ENCODE measurements at regions not wholly inside any gene's neighbourhood (a gene's known extent, or its start where the extent isn't known, plus 50 kb on each side); places are given as distances from the start of the nearest gene placed in this dataset.

- DNase-seq = no peak
- no CpG with 5 or more reads among the region's 11 CpGs for WGBS (ENCODE audit: extremely low coverage, insufficient coverage, insufficient read length)
- no peaks in the 10 kb centered on the region for H3K79me2 ChIP-seq (ENCODE audit: control insufficient read depth, insufficient read depth, low read length, poor library complexity)
- H2BK12ac ChIP-seq (ENCODE audit: low read length) = no peak overlapping the region
- H3K9me3 ChIP-seq (ENCODE audit: insufficient read depth, low read depth, low read length) = peaks cover 3% of the 10 kb centered on the region
- peaks cover 4 to 5% of the 10 kb centered on the region in 2 experiments for H3K4me1 ChIP-seq (ENCODE audit: control insufficient read depth in 1 of 2, insufficient read depth in 2 of 2, low read length in 2 of 2)
- no peak overlapping the region for H3K4ac ChIP-seq (ENCODE audit: low read depth, low read length)
- H3K27ac ChIP-seq (ENCODE audit: low read depth, low read length) = no peak overlapping the region
- no peak overlapping the region for H2AK5ac ChIP-seq (ENCODE audit: low read length)
- no peak overlapping the region for H2AFZ ChIP-seq (ENCODE audit: insufficient read depth, low read length, poor library complexity)
- no peak overlapping the region for H4K12ac ChIP-seq (ENCODE audit: low read depth, low read length)
- H3K4me3 ChIP-seq (ENCODE audit: low read depth, low read length) = no peak overlapping the region
- H3K18ac ChIP-seq (ENCODE audit: low read length) = no peak overlapping the region
- no peak overlapping the region for H2BK120ac ChIP-seq (ENCODE audit: insufficient read depth, low read length, poor library complexity)
- no peak overlapping the region for H3K23ac ChIP-seq (ENCODE audit: low read length)
- no peaks in the 10 kb centered on the region for H3K36me3 ChIP-seq (ENCODE audit: control insufficient read depth in 1 of 2, insufficient read depth in 2 of 2, low read length in 2 of 2)
- no peak overlapping the region for H2BK5ac ChIP-seq (ENCODE audit: low read depth, low read length, poor library complexity)
- H3K79me1 ChIP-seq (ENCODE audit: low read length) = no peaks in the 10 kb centered on the region
- peak overlapping the region; percentile 16 for H4K91ac ChIP-seq (ENCODE audit: low read depth, low read length)
- no peak overlapping the region for H3K4me2 ChIP-seq (ENCODE audit: low read length)
- H3K27me3 ChIP-seq (ENCODE audit: insufficient read depth, low read length) = no peaks in the 10 kb centered on the region
- no peak overlapping the region for H4K8ac ChIP-seq (ENCODE audit: low read depth, low read length)
- H3K9ac ChIP-seq (ENCODE audit: low read length) = no peak overlapping the region
- H3K14ac ChIP-seq (ENCODE audit: low read length) = no peak overlapping the region
Measured at GRCh38 chr2:8133363-8133762, 548.5 kb upstream of the ID2 start.

GRCh38 chr2:8133913-8134472 lies 547.9 kb upstream of the ID2 start:
- H4K91ac ChIP-seq (ENCODE audit: low read depth, low read length) = no peak overlapping the region
- no peak overlapping the region for H4K8ac ChIP-seq (ENCODE audit: low read depth, low read length)
- H3K79me1 ChIP-seq (ENCODE audit: low read length) = no peaks in the 10 kb centered on the region
- no peaks in the 10 kb centered on the region for H3K27me3 ChIP-seq (ENCODE audit: insufficient read depth, low read length)
- no peak overlapping the region for H3K27ac ChIP-seq (ENCODE audit: low read depth, low read length)
- H3K4me2 ChIP-seq (ENCODE audit: low read length) = no peak overlapping the region
- no peak overlapping the region for H3K4me3 ChIP-seq (ENCODE audit: low read depth, low read length)
- H4K12ac ChIP-seq (ENCODE audit: low read depth, low read length) = no peak overlapping the region
- peaks cover 4 to 5% of the 10 kb centered on the region in 2 experiments for H3K4me1 ChIP-seq (ENCODE audit: control insufficient read depth in 1 of 2, insufficient read depth in 2 of 2, low read length in 2 of 2)
- H3K36me3 ChIP-seq (ENCODE audit: control insufficient read depth in 1 of 2, insufficient read depth in 2 of 2, low read length in 2 of 2) = no peaks in the 10 kb centered on the region
- no peak overlapping the region for H3K4ac ChIP-seq (ENCODE audit: low read depth, low read length)
- H2BK5ac ChIP-seq (ENCODE audit: low read depth, low read length, poor library complexity) = no peak overlapping the region
- H2BK120ac ChIP-seq (ENCODE audit: insufficient read depth, low read length, poor library complexity) = no peak overlapping the region
- no peak for DNase-seq
- no peak overlapping the region for H2AFZ ChIP-seq (ENCODE audit: insufficient read depth, low read length, poor library complexity)
- no peak overlapping the region for H3K9ac ChIP-seq (ENCODE audit: low read length)
- no peak overlapping the region for H2BK12ac ChIP-seq (ENCODE audit: low read length)
- WGBS (ENCODE audit: extremely low coverage, insufficient coverage, insufficient read length) = no CpG with 5 or more reads among the region's 11 CpGs
- H3K9me3 ChIP-seq (ENCODE audit: insufficient read depth, low read depth, low read length) = peaks cover 3% of the 10 kb centered on the region
- H3K14ac ChIP-seq (ENCODE audit: low read length) = no peak overlapping the region
- no peaks in the 10 kb centered on the region for H3K79me2 ChIP-seq (ENCODE audit: control insufficient read depth, insufficient read depth, low read length, poor library complexity)
- H2AK5ac ChIP-seq (ENCODE audit: low read length) = no peak overlapping the region
- H3K23ac ChIP-seq (ENCODE audit: low read length) = no peak overlapping the region
- no peak overlapping the region for H3K18ac ChIP-seq (ENCODE audit: low read length)

- no peak overlapping the region for H4K12ac ChIP-seq (ENCODE audit: low read depth, low read length)
- no peaks in the 10 kb centered on the region for H3K36me3 ChIP-seq (ENCODE audit: control insufficient read depth in 1 of 2, insufficient read depth in 2 of 2, low read length in 2 of 2)
- peaks cover 3% of the 10 kb centered on the region for H3K9me3 ChIP-seq (ENCODE audit: insufficient read depth, low read depth, low read length)
- no peaks in the 10 kb centered on the region for H3K27me3 ChIP-seq (ENCODE audit: insufficient read depth, low read length)
- DNase-seq = no peak
- H2AK5ac ChIP-seq (ENCODE audit: low read length) = no peak overlapping the region
- H3K23ac ChIP-seq (ENCODE audit: low read length) = no peak overlapping the region
- no peak overlapping the region for H3K4me3 ChIP-seq (ENCODE audit: low read depth, low read length)
- H2AFZ ChIP-seq (ENCODE audit: insufficient read depth, low read length, poor library complexity) = no peak overlapping the region
- H3K9ac ChIP-seq (ENCODE audit: low read length) = no peak overlapping the region
- no peak overlapping the region for H3K4me2 ChIP-seq (ENCODE audit: low read length)
- no peak overlapping the region for H2BK5ac ChIP-seq (ENCODE audit: low read depth, low read length, poor library complexity)
- H3K14ac ChIP-seq (ENCODE audit: low read length) = no peak overlapping the region
- no peak overlapping the region for H3K27ac ChIP-seq (ENCODE audit: low read depth, low read length)
- no CpG with 5 or more reads among the region's 11 CpGs for WGBS (ENCODE audit: extremely low coverage, insufficient coverage, insufficient read length)
- H3K18ac ChIP-seq (ENCODE audit: low read length) = no peak overlapping the region
- no peak overlapping the region for H4K8ac ChIP-seq (ENCODE audit: low read depth, low read length)
- no peak overlapping the region for H2BK12ac ChIP-seq (ENCODE audit: low read length)
- H3K4me1 ChIP-seq (ENCODE audit: control insufficient read depth in 1 of 2, insufficient read depth in 2 of 2, low read length in 2 of 2) = peaks cover 4 to 5% of the 10 kb centered on the region in 2 experiments
- H3K79me1 ChIP-seq (ENCODE audit: low read length) = no peaks in the 10 kb centered on the region
- no peaks in the 10 kb centered on the region for H3K79me2 ChIP-seq (ENCODE audit: control insufficient read depth, insufficient read depth, low read length, poor library complexity)
- no peak overlapping the region for H3K4ac ChIP-seq (ENCODE audit: low read depth, low read length)
- no peak overlapping the region for H4K91ac ChIP-seq (ENCODE audit: low read depth, low read length)
- H2BK120ac ChIP-seq (ENCODE audit: insufficient read depth, low read length, poor library complexity) = no peak overlapping the region
Measured at GRCh38 chr2:8134473-8134932, 547.4 kb upstream of the ID2 start.

GRCh38 chr2:8134985-8135682 lies 546.7 kb upstream of the ID2 start:
- Histone ChIP-seq H3K9ac (ENCODE audit: low read length) (no peak overlapping the region), H4K8ac (ENCODE audit: low read depth, low read length) (no peak overlapping the region), H3K4me1 (ENCODE audit: control insufficient read depth in 1 of 2, insufficient read depth in 2 of 2, low read length in 2 of 2) (peaks cover 4 to 5% of the 10 kb centered on the region in 2 experiments), H3K18ac (ENCODE audit: low read length) (no peak overlapping the region), H3K27ac (ENCODE audit: low read depth, low read length) (no peak overlapping the region), H2AK5ac (ENCODE audit: low read length) (no peak overlapping the region), H3K79me1 (ENCODE audit: low read length) (no peaks in the 10 kb centered on the region), H4K91ac (ENCODE audit: low read depth, low read length) (no peak overlapping the region), H2AFZ (ENCODE audit: insufficient read depth, low read length, poor library complexity) (no peak overlapping the region), H2BK12ac (ENCODE audit: low read length) (no peak overlapping the region), H3K4me3 (ENCODE audit: low read depth, low read length) (no peak overlapping the region), H3K4me2 (ENCODE audit: low read length) (no peak overlapping the region), H2BK5ac (ENCODE audit: low read depth, low read length, poor library complexity) (no peak overlapping the region), H3K36me3 (ENCODE audit: control insufficient read depth in 1 of 2, insufficient read depth in 2 of 2, low read length in 2 of 2) (no peaks in the 10 kb centered on the region), H3K4ac (ENCODE audit: low read depth, low read length) (no peak overlapping the region), H3K79me2 (ENCODE audit: control insufficient read depth, insufficient read depth, low read length, poor library complexity) (no peaks in the 10 kb centered on the region), H3K27me3 (ENCODE audit: insufficient read depth, low read length) (no peaks in the 10 kb centered on the region), H3K23ac (ENCODE audit: low read length) (no peak overlapping the region), H4K12ac (ENCODE audit: low read depth, low read length) (no peak overlapping the region), H3K9me3 (ENCODE audit: insufficient read depth, low read depth, low read length) (peaks cover 3% of the 10 kb centered on the region), H2BK120ac (ENCODE audit: insufficient read depth, low read length, poor library complexity) (no peak overlapping the region), H3K14ac (ENCODE audit: low read length) (no peak overlapping the region)
- no peak for DNase-seq
- WGBS (ENCODE audit: extremely low coverage, insufficient coverage, insufficient read length) = no CpG with 5 or more reads among the region's 13 CpGs

Measured in trophoblast cell (in vitro differentiated cells and primary cell).